Breast epithelium (tissue), 4 donors: ENCODE measurements at regions not wholly inside any gene's neighbourhood (a gene's known extent, or its start where the extent isn't known, plus 50 kb on each side); places are given as distances from the start of the nearest gene placed in this dataset.

Experiments
- DNase-seq, 2 donors: peaks; one replicate each; pipeline ENCODE4 v3.0.0-alpha.2; 2019; ENCODE audit warnings: low spot score in 2 of 2
- H3K27ac ChIP-seq, 2 donors: fragments of 200-600 bp; sonication (generic) in 1 of 2; one replicate each; pipeline ENCODE4 v1.5.1; 2016 to 2019; ENCODE audit warnings: mild to moderate bottlenecking in 1 of 2
- H3K27me3 ChIP-seq, 2 donors: fragments of 200-600 bp; sonication (generic) in 1 of 2; one replicate each; pipeline versions ENCODE4 v1.5.1 to v1.6.0; 2017 to 2019; ENCODE audit warnings: control low read depth in 1 of 2, mild to moderate bottlenecking in 1 of 2
- H3K36me3 ChIP-seq: fragments of 200-600 bp; one replicate; pipeline ENCODE4 v1.5.1; 2019
- H3K4me1 ChIP-seq, 2 donors: fragments of 200-600 bp; sonication (generic); one replicate each; pipeline ENCODE4 v1.5.1; 2016 to 2019; ENCODE audit warnings: control low read depth in 1 of 2
- H3K4me3 ChIP-seq, 3 donors: fragments of 200-600 bp; sonication (generic); 1 replicate in 2 of 3; 2 replicates in 1 of 3; pipeline ENCODE4 v1.5.1; 2016 to 2019; ENCODE audit warnings: mild to moderate bottlenecking in 3 of 3, moderate library complexity in 2 of 3
- H3K9me3 ChIP-seq, 2 donors: fragments of 200-600 bp; sonication (generic) in 1 of 2; one replicate each; pipeline ENCODE4 v1.5.1; 2016 to 2019; ENCODE audit warnings: control low read depth in 1 of 2
- POLR2A ChIP-seq: fragments of 450-650 bp; IDR thresholded peaks from one replicate; pipeline ENCODE4 v1.6.1; 2016; ENCODE audit warnings: antibody characterized with exemption, mild to moderate bottlenecking, moderate library complexity
- POLR2AphosphoS5 ChIP-seq, 3 donors: sonication (generic); formaldehyde crosslinking; IDR thresholded peaks; one replicate each; pipeline ENCODE4 v1.6.1; 2017; ENCODE audit warnings: antibody characterized with exemption in 3 of 3
- intact Hi-C: fragments of 100-400 bp; cut with DNase I; formaldehyde crosslinking; loops from one replicate; pipeline ENCODE4 v1.15.1; 2023; ENCODE audit warnings: low total_unique reads
- TF ChIP-seq, protein P1 (sequence below), 3 donors: fragments of 450-650 bp; IDR thresholded peaks; one replicate each; pipeline ENCODE4 v1.5.1; 2016 to 2017; ENCODE audit warnings: antibody characterized with exemption in 3 of 3, mild to moderate bottlenecking in 3 of 3, moderate library complexity in 3 of 3

DNA sequence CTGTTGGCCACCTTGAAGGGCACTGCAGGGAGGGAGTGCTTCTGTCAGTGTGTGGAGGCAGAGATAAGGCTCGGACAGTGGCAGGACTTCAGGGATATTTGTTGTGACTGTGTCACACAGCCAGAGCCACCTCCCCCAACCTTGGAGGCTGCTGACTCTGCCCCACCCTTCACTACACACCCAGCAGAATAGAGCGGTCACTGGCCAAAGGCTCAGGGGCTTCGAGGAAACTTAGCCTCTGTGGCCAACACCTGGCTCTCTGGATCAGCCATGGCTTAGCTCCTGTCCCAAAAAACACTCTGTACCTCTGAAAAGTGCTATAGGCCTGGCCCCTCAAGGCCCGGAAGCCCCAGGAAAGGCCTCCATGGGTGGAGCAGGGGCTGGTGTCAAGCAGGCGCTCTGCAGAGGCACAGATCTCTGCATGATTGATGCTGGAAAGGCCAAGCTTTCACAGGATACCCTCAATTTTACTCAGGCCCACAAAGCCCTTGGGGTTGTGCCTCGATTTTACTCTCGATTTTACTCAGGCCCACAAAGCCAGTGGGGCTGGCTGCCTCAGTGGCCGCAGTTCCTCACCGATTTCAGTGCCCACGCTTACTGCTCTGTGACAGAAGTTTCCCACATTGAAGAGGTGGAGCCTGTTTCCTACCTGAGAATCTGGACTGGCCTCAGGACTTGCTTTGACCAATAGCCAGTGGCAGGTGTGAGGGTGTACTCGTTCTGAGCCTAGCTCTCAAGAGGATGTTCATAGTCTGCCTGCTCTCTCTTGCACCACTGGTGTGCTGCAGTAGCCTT is 113.2 kb upstream of the GPR26 start:
- H3K27ac ChIP-seq, result no peak overlapping the region
- H3K4me3 ChIP-seq, result no peak overlapping the region
- no peaks in the 10 kb centered on the region for H3K36me3 ChIP-seq
- intact Hi-C loops, result loop anchor here (10.0 kb wide), 1 partner anchor 418 kb away; the partner anchor contains the start of gene HMX3
- no peak for DNase-seq
- no peaks in the 10 kb centered on the region for H3K4me1 ChIP-seq
- H3K27me3 ChIP-seq, result peaks cover 0 to 36% of the 10 kb centered on the region in 2 donors
- no peaks in the 10 kb centered on the region for H3K9me3 ChIP-seq
- TF ChIP-seq POLR2AphosphoS5 (IDR thresholded peaks at IDR 0.05) (no peak), POLR2A (no peak)
- TF ChIP-seq, protein P1, sequence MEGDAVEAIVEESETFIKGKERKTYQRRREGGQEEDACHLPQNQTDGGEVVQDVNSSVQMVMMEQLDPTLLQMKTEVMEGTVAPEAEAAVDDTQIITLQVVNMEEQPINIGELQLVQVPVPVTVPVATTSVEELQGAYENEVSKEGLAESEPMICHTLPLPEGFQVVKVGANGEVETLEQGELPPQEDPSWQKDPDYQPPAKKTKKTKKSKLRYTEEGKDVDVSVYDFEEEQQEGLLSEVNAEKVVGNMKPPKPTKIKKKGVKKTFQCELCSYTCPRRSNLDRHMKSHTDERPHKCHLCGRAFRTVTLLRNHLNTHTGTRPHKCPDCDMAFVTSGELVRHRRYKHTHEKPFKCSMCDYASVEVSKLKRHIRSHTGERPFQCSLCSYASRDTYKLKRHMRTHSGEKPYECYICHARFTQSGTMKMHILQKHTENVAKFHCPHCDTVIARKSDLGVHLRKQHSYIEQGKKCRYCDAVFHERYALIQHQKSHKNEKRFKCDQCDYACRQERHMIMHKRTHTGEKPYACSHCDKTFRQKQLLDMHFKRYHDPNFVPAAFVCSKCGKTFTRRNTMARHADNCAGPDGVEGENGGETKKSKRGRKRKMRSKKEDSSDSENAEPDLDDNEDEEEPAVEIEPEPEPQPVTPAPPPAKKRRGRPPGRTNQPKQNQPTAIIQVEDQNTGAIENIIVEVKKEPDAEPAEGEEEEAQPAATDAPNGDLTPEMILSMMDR (IDR thresholded peaks at IDR 0.05), result no peak

DNA sequence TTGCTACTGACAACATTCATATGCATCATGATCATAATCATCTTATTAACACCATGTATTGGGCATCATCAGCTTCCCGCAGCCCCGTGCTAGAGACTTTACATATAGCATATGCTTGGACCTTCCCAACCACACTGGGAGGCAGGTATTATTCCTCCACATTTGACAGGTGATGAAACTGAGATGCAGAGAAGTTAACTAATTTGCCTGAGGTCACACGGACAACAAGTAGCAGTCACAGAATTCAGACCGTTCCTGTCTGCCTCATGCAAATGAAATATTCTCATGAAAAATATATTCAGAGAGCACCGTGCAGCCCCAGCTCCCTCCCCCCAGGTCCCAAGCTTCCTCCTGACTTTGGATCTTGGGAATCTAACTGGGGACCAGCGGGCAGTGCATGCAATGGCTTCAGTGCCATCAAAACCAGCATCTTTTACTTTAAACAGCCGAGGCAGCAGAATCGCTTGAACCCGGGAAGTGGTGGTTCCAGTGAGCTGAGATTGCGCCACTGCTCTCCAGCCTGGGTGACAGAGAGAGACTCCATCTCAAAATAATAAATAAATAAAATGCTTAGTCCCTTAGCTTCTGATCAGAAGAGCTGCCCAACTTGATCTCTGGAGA is 112.2 kb upstream of the GPR26 start:
- H3K4me3 ChIP-seq, result no peak overlapping the region
- no peaks in the 10 kb centered on the region for H3K9me3 ChIP-seq
- no peaks in the 10 kb centered on the region for H3K36me3 ChIP-seq
- DNase-seq, result no peak
- no peak for TF ChIP-seq POLR2AphosphoS5 (IDR thresholded peaks at IDR 0.05)
- no peak for TF ChIP-seq POLR2A
- TF ChIP-seq, protein P1 (IDR thresholded peaks at IDR 0.05), result no peak
- peaks cover 0 to 36% of the 10 kb centered on the region in 2 donors for H3K27me3 ChIP-seq
- intact Hi-C loops, result loop anchor here (10.0 kb wide), 1 partner anchor 419 kb away; the partner anchor contains the start of gene HMX3
- no peaks in the 10 kb centered on the region for H3K4me1 ChIP-seq
- no peak overlapping the region for H3K27ac ChIP-seq

DNA sequence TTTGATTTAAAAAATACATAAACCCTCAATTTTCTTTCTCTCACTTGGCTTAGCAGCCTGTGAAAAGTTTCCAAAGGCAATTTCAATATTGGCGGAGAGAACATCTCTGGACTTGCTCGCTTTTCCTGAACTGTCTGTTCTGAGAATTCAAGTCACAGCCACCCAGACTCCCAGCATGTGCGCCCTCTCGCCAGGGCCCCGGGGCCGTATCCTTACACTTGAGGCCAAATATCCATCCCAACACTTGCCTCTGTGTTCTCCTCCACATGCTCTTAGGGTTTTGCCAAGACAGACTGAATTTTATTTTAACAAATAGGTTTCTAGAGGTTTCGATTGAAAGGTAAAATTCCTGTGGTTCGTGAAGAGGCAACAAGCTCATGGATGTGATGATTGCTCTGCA is 111.5 kb upstream of the GPR26 start:
- TF ChIP-seq POLR2AphosphoS5 (IDR thresholded peaks at IDR 0.05) (no peak), POLR2A (no peak)
- TF ChIP-seq, protein P1 (IDR thresholded peaks at IDR 0.05), result no peak

DNA sequence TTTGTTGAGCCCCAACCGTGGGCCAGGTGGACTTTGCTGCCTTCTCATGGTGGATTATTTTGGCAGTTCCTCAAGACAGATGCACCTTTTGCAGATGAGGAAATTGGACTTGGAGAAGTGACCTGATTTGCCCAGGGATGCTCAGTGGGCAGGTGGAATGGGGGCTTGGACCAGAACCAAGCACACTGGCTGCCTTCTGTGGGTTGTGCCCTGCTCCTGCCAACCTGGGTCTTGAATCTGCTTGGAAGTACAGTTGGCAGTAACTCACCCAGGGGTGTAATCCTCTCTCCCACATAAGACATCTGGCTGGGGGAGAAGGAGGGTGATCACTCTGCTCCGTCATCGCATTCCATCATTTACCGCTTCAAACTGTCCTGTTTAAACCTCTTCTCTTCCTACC is 110.5 kb upstream of the GPR26 start:
- DNase-seq, result no peak
- peaks cover 0 to 34% of the 10 kb centered on the region in 2 donors for H3K27me3 ChIP-seq

More for the DNA sequence above, 111.5 kb upstream of the GPR26 start:
- Histone ChIP-seq H3K9me3 (no peaks in the 10 kb centered on the region), H3K27ac (no peak overlapping the region), H3K4me1 (no peaks in the 10 kb centered on the region), H3K27me3 (peaks cover 0 to 32% of the 10 kb centered on the region in 2 donors), H3K36me3 (no peaks in the 10 kb centered on the region), H3K4me3 (no peak overlapping the region)
- intact Hi-C loops, result loop anchor here (10.0 kb wide), 1 partner anchor 420 kb away; the partner anchor contains the start of gene HMX3
- no peak for DNase-seq

More for the DNA sequence above, 110.5 kb upstream of the GPR26 start:
- Histone ChIP-seq H3K4me1 (no peaks in the 10 kb centered on the region), H3K27ac (no peak overlapping the region), H3K36me3 (no peaks in the 10 kb centered on the region), H3K9me3 (no peaks in the 10 kb centered on the region), H3K4me3 (no peak overlapping the region)
- TF ChIP-seq POLR2AphosphoS5 (IDR thresholded peaks at IDR 0.05), result no peak
- TF ChIP-seq, protein P1 (IDR thresholded peaks at IDR 0.05), result no peak
- TF ChIP-seq POLR2A, result no peak
- intact Hi-C loops, result loop anchor here (10.0 kb wide), 1 partner anchor 421 kb away; the partner anchor contains the start of gene HMX3
